ENCODE measurements at regions not wholly inside any gene's neighbourhood (a gene's known extent, or its start where the extent isn't known, plus 50 kb on each side); places are given as distances from the start of the nearest gene placed in this dataset.
"Not testable (repeated sequence)": the region's sequence is repeated elsewhere in the genome, so short reads cannot be mapped to it uniquely, and the experiment has no call there.

DNA sequence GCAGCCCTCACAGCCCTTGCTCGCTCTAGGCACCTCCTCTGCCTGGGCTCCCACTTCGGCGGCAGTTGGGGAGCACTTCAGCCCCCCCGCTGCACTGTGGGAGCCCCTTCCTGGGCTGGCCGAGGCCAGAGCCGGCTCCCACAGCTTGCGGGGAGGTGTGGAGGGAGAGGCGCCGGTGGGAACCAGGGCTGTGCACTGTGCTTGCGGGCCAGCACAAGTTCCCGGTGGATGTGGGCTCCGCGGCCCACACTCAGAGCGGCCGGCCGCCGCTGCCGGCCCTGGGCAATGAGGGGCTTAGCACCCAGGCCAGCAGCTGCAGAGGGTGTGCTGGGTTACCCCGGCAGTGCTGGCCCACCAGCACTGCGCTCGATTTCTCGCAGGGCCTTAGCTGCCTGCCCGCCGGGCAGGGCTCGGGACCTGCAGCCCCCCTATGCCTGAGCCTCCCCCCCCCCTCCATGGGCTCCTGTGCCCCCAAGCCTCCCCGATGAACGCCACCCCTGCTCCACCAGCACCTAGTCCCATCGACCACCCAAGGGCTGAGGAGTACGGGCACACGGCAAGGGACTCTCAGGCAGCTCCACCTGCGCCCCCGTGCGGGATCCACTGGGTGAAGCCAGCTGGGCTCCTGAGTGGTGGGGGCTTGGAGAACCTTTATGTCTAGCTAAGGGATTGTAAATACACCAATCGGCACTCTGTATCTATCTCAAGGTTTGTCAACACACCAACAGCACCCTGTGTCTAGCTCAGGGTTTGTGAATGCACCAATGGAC, 224.8 kb downstream of the ZNF608 start:
- no peak overlapping the region for H3K27ac Mint-ChIP-seq
- H3K27me3 Mint-ChIP-seq (ENCODE audit: low read depth in 3 of 3) = peaks cover 0 to 14% (median 5%) of the 10 kb centered on the region in 3 donors
- H3K36me3 Mint-ChIP-seq = no peaks in the 10 kb centered on the region
- H3K4me1 Mint-ChIP-seq = no peaks in the 10 kb centered on the region
- H3K9me3 Mint-ChIP-seq = peaks cover 0 to 5% (median 0%) of the 10 kb centered on the region in 6 donors
- no peak for DNase-seq
- no peak overlapping the region for H3K4me3 Mint-ChIP-seq

DNA sequence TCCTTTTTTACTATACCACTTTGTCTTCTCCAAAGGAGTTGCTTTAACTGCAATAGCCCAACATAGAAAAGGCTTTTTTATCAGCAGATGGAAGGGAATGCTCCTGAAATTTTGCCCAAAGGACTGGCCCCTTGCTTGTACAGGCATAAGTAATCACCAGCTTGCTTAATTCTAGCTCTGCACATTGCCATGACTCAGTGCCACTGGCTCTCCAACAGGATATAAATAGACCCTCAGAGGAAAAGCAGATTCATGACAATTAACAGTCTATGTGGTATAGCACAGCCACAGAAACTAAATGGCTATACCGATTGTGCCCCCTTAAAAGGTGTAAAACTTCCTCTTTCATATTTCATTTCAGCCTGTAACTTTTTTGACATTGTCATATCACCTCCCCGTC, 227.0 kb downstream of the ZNF608 start:
- H3K27ac Mint-ChIP-seq = no peak overlapping the region
- H3K4me1 Mint-ChIP-seq = no peaks in the 10 kb centered on the region
- H3K4me3 Mint-ChIP-seq = no peak overlapping the region
- H3K36me3 Mint-ChIP-seq = no peaks in the 10 kb centered on the region
- H3K9me3 Mint-ChIP-seq = peaks cover 0 to 3% (median 0%) of the 10 kb centered on the region in 6 donors
- H3K27me3 Mint-ChIP-seq (ENCODE audit: low read depth in 3 of 3) = peaks cover 0 to 17% (median 3%) of the 10 kb centered on the region in 3 donors
- no peak for DNase-seq

DNA sequence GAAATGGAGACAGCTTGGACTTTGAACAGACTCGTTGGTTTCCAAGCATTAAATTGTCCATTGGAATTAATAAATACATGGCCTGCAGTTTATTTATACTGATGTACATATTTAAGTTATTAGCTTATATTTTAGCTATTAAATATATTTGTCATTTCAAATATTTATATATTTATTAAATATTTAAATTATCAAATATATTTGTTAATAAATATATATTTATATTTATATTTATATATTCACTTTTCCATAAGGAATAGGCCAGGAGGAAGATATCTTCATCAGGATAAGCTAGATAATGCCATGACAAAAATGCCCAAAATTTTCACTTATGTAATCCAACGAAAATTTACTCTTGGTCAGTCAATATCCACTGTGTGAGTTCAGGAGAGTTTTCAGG, 229.9 kb downstream of the ZNF608 start:
- Mint-ChIP-seq H3K27ac (no peak overlapping the region), H3K4me1 (no peaks in the 10 kb centered on the region), H3K4me3 (no peak overlapping the region), H3K9me3 (peaks cover 0 to 3% (median 0%) of the 10 kb centered on the region in 6 donors), H3K27me3 (ENCODE audit: low read depth in 3 of 3) (peaks cover 0 to 6% (median 3%) of the 10 kb centered on the region in 3 donors), H3K36me3 (no peaks in the 10 kb centered on the region)
- DNase-seq = no peak

DNA sequence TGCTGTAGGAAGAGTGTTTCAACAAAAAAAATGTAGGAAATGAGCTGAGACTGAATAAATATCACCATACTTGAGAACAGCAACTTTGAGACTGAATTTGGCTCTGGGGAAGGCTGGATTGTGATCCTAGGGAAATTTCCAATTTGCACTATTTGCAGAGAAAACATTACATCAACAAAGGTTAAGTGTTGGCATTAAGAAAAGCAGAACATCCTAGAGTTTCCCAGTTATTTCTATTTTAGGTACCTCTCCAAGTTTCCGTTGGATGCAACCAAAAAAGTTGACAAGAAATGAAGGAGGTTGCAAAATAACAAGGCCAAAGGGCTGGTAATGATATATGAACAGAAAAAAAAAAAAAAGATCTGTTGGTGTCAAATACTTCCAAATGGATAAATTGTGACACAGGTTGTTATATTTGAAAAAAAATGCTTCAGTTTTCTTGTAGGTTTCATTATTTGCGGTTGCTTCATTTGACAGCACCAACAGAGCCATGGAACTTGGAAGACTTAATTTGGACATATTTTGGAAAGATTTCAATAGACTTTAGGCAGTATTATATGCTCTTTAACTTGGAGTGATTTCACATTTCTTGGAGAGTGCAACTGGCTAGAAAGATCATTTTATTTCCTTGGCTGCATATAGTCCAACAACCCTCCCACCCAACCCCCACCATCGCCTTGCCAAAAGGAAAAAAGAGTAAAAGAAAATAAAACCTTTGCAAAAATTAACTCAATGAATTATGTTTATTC, 230.8 kb downstream of the ZNF608 start:
- Mint-ChIP-seq H3K4me1 (no peaks in the 10 kb centered on the region), H3K27ac (no peak overlapping the region), H3K36me3 (no peaks in the 10 kb centered on the region), H3K27me3 (ENCODE audit: low read depth in 3 of 3) (peaks cover 0 to 6% (median 3%) of the 10 kb centered on the region in 3 donors), H3K9me3 (peaks cover 0 to 3% (median 0%) of the 10 kb centered on the region in 6 donors), H3K4me3 (no peak overlapping the region)
- DNase-seq = no peak

DNA sequence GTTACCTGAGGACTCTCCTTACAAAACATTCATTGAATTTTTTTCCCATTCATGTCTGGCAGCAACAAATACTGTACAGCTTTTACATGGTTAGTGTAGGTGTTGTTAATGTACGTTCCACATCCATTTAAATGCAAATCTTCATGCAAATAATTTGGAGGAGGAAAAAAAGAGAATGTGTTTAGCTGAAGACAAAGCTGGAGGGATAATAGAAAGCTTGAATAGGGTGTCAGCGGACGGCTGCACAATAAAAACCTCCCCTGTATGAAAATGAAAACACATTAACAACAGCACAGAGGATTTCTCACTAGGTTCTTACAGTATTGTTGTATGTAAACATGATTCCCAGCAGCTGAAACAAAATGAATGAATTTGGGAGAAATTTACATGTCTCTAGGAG, 231.5 kb downstream of the ZNF608 start:
- no peak for DNase-seq
- H3K4me1 Mint-ChIP-seq = no peaks in the 10 kb centered on the region
- H3K27me3 Mint-ChIP-seq (ENCODE audit: low read depth in 3 of 3) = peaks cover 0 to 6% (median 3%) of the 10 kb centered on the region in 3 donors
- no peak overlapping the region for H3K4me3 Mint-ChIP-seq
- H3K9me3 Mint-ChIP-seq = peaks cover 0 to 3% (median 0%) of the 10 kb centered on the region in 6 donors
- no peaks in the 10 kb centered on the region for H3K36me3 Mint-ChIP-seq
- no peak overlapping the region for H3K27ac Mint-ChIP-seq

DNA sequence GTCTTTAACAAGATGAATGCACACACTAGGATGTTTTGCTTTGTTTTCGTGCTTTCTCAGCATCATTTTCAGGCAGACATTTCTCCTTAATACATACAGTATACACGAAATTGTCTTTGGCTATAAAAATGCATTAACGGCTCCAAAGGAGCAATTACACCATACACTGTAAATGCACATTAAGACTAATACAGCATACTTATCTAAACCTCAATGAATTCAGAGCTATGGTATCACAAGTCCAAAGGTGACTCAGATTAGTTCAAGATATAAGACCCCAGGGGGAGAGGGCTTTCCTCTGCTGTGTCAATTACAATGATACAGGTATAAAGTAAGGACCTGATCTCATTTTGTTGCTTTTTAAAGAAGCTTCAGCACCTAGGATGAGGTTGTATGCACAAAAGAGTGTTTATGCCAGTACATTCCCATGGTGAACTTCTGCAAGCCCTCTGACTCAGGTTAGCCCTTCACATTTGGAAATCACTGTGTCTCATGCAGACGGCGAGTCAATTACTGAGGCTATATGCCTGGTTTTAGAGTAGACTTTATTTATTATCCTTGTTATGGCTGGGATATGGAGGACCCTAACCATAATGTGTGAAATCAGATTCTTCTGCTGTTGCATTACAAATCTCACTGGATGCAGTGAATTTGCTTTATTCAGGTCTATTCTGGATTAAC, 233.3 kb downstream of the ZNF608 start:
- no peak for DNase-seq
- Mint-ChIP-seq H3K4me1 (no peaks in the 10 kb centered on the region), H3K4me3 (no peak overlapping the region), H3K27me3 (ENCODE audit: low read depth in 3 of 3) (peaks cover 1 to 4% (median 3%) of the 10 kb centered on the region in 3 donors), H3K36me3 (no peaks in the 10 kb centered on the region), H3K27ac (no peak overlapping the region), H3K9me3 (peaks cover 0 to 1% (median 0%) of the 10 kb centered on the region in 6 donors)

DNA sequence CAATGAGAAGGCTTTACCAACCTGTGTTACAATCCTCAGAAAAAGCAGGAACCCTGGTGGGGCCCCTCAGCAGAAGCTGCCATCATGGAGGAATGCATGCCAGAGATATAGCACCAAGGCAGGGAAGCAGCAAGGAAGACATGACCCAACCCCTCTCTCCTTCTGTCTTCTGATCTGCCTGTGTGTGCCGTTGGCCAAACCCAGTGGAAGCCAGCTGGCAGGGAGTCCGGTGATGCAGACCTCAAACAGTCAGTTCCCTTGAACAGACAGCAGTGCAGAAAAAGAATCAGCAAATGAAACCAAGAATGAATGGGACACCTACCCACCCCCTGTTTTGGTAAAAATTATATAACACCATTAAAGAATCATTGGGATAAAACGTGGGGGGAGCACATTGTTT, 234.2 kb downstream of the ZNF608 start:
- no peak for DNase-seq
- no peaks in the 10 kb centered on the region for H3K9me3 Mint-ChIP-seq
- H3K36me3 Mint-ChIP-seq = no peaks in the 10 kb centered on the region
- peaks cover 2 to 4% (median 3%) of the 10 kb centered on the region in 3 donors for H3K27me3 Mint-ChIP-seq (ENCODE audit: low read depth in 3 of 3)
- no peak overlapping the region for H3K4me3 Mint-ChIP-seq
- H3K27ac Mint-ChIP-seq = no peak overlapping the region
- H3K4me1 Mint-ChIP-seq = no peaks in the 10 kb centered on the region

DNA sequence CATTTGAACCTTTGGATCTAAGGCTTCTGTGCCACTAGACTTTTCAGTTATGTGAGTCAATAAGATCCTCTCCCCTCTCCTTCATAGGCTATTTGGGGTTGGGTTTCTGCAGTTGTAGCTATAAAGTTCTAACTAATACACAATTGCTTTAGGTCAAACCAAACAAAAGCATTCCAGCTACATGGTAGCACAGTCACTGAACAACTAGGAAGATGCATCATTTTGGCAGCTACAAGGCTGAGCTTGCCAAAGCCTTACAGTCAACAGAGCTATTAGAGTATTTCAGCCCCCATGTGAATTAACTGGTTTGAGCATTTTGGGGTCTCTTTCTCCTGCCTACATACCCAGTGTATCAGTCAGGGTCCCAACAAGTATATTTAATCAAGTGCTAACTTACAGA, 234.6 kb downstream of the ZNF608 start:
- Mint-ChIP-seq H3K4me3 (no peak overlapping the region), H3K27ac (no peak overlapping the region), H3K4me1 (no peaks in the 10 kb centered on the region), H3K9me3 (no peaks in the 10 kb centered on the region), H3K27me3 (ENCODE audit: low read depth in 3 of 3) (peaks cover 2 to 4% (median 3%) of the 10 kb centered on the region in 3 donors), H3K36me3 (no peaks in the 10 kb centered on the region)
- DNase-seq = no peak

DNA sequence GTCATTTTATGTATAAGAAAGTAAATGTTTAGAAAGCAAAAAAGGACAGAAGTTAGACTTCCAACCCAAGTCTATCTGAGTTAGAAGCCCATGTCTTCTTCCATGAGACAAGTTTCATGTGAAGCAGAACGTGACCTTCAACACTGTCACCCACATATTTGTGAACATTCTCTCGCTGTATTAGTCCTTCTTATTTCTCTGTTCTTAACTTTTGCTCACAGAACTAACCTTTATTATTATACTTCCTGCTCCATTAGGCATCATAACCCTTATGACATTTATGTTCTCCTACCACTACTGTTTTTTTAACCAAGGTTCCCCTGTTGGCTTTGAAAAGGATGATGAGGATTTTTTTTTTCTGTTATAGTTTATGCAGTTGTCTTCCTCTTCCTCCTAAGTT, 238.8 kb downstream of the ZNF608 start:
- Mint-ChIP-seq H3K27ac (no peak overlapping the region), H3K4me1 (no peaks in the 10 kb centered on the region), H3K9me3 (peaks cover 0 to 3% (median 0%) of the 10 kb centered on the region in 6 donors), H3K36me3 (no peaks in the 10 kb centered on the region), H3K4me3 (no peak overlapping the region), H3K27me3 (ENCODE audit: low read depth in 3 of 3) (peaks cover 0 to 4% (median 4%) of the 10 kb centered on the region in 3 donors)
- no peak for DNase-seq

DNA sequence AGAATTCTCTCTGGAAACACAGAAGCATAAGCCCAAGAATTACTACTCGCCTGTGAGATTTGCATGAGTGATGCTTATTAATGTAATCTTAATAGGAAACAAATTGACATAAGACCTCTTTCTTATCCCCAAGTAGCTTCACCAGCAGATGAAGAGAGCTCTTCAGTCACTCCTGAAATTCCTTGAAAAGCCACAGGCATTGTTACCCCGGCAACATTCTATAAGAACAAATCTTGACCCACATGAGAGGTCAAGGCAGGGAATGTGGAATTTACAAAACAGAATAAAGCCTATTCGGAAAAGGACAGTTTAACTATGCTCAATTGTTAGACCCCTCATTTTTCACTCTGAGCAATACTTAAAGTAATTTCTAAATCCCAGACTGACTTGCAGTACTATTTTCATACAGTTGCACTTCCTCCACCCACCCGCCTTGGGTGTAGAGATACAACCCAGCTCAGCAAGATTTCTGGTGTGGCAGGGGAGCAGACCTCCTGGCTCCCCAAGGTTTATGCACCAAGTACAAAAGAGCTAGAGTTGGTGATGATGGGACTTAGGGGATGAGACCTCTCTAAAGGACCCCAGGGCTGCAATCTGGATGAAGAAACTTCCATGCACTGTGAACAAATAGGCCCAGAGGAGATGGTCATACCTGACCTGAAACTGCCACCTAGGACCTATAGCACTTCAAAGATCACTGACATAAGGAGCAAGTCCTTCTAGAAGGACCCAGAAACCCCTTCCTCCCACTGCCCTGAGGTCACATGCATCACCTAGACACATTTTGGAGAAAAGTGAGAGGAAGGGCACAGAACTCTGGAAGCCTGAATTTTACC, 242.1 kb downstream of the ZNF608 start:
- peaks cover 0 to 6% (median 2%) of the 10 kb centered on the region in 3 donors for H3K27me3 Mint-ChIP-seq (ENCODE audit: low read depth in 3 of 3)
- no peaks in the 10 kb centered on the region for H3K36me3 Mint-ChIP-seq
- DNase-seq = no peak
- peaks cover 0 to 3% (median 0%) of the 10 kb centered on the region in 6 donors for H3K9me3 Mint-ChIP-seq
- no peak overlapping the region for H3K27ac Mint-ChIP-seq
- no peak overlapping the region for H3K4me3 Mint-ChIP-seq
- H3K4me1 Mint-ChIP-seq = no peaks in the 10 kb centered on the region

DNA sequence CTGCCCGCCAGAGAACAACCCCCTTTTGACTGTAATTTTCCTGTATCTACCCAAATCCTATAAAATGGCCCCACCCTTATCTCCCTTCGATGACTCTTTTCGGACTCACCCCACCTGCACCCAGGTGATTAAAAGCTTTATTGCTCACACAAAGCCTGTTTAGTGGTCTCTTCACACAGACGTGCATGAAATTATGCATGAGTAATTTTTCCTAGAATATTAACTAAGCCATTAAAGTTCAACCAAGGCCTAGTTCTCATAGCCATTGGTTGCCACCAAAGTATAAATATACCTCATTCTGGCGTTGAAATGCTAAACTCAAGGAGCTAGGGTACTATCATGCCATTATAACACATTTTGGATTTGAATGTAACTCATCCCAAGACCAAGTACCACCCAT, 243.9 kb downstream of the ZNF608 start:
- Mint-ChIP-seq H3K27ac (no peak overlapping the region), H3K4me1 (no peaks in the 10 kb centered on the region), H3K36me3 (no peaks in the 10 kb centered on the region), H3K27me3 (ENCODE audit: low read depth in 3 of 3) (peaks cover 0 to 3% (median 2%) of the 10 kb centered on the region in 3 donors), H3K9me3 (peaks cover 0 to 3% (median 0%) of the 10 kb centered on the region in 6 donors), H3K4me3 (no peak overlapping the region)
- no peak for DNase-seq

DNA sequence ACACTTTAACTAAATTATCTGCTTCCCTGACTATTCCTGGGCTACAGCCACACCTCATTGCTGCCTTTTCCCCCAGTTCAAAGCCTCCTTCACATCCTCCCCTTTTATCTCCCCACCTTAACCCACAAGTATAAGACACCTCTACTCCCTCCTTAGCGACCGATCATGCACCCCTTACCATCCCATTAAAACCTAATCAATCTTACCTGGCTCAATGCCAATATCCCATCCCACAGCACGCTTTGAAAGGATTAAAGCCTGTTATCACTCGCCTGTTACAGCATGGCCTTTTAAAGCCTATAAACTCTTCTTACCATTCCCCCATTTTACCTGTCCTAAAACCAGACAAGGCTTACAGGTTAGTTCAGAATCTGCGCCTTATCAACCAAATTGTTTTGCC, 246.6 kb downstream of the ZNF608 start:
- H3K36me3 Mint-ChIP-seq; H3K4me1 Mint-ChIP-seq; H3K9me3 Mint-ChIP-seq; H3K27me3 Mint-ChIP-seq (ENCODE audit: low read depth in 3 of 3); H3K27ac Mint-ChIP-seq; H3K4me3 Mint-ChIP-seq; DNase-seq: not testable (repeated sequence)

DNA sequence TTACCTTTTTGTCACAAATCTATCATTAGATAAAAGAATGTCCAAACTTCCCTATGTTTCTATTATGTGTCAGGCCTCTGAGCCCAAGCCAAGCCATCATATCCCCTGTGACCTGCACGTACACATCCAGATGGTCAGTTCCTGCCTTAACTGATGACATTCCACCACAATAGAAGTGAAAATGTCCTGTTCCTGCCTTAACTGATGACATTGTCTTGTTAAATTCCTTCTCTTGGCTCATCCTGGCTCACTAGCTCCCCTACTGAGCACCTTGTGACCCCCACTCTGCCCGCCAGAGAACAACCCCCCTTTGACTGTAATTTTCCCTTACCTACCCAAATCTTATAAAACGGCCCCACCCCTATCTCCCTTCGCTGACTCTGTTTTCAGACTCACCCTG, 249.5 kb downstream of the ZNF608 start:
- not testable (repeated sequence) for H3K27ac Mint-ChIP-seq; H3K27me3 Mint-ChIP-seq (ENCODE audit: low read depth in 3 of 3); H3K36me3 Mint-ChIP-seq; DNase-seq; H3K4me3 Mint-ChIP-seq; H3K9me3 Mint-ChIP-seq; H3K4me1 Mint-ChIP-seq

Measured in immature natural killer cell (primary cell).